B cell (primary cell): ENCODE measurements at regions not wholly inside any gene's neighbourhood (a gene's known extent, or its start where the extent isn't known, plus 50 kb on each side); places are given as distances from the start of the nearest gene placed in this dataset.

ENCODE experiments used
- ATAC-seq: fragments of 200-7000 bp; cut with Tn5 transposase; one replicate; pipeline ENCODE4 v1.10.0; 2021; ENCODE audit warnings: low read depth, mild to moderate bottlenecking, moderate number of reproducible peaks, moderate library complexity
- CTCF ChIA-PET: fragments of 350-600 bp; sonication (Branson Sonifier 250); formaldehyde crosslinking; loops from one replicate; lab custom pipeline; 2021; ENCODE audit warnings: antibody characterized with exemption, inconsistent platforms; lab: Charles Lee
- POLR2A ChIA-PET: fragments of 350-600 bp; sonication (Branson Sonifier 250); formaldehyde crosslinking; loops from one replicate; lab custom pipeline; 2021; ENCODE audit warnings: antibody characterized with exemption; lab: Charles Lee
- DNase-seq: peaks from one replicate; pipeline ENCODE4 v3.0.0; 2013
- H2AFZ ChIP-seq: 2 replicates; pipeline ENCODE4 v1.6.1; 2012; ENCODE audit warnings: mild to moderate bottlenecking, low read depth, low read length; ENCODE audit not compliant: insufficient read depth, poor library complexity, severe bottlenecking
- H3K27ac ChIP-seq, 2 donors: 1 replicate in 1 of 2; 2 replicates in 1 of 2; pipeline ENCODE4 v1.5.1; 2012 to 2013; ENCODE audit warnings: low read length in 2 of 2, mild to moderate bottlenecking in 2 of 2, moderate library complexity in 1 of 2
- H3K27me3 ChIP-seq, 4 experiments: fragments of 200-600 bp in 1 of 4; sonication (generic) in 1 of 4; replicated peaks in 1 of 4; 1 replicate in 2 of 4; 2 replicates in 2 of 4; pipeline versions ENCODE4 v1.6.1 to v1.7.0; 2013 to 2016; ENCODE audit warnings: low read length in 3 of 4, mild to moderate bottlenecking in 2 of 4, mixed read lengths in 1 of 4, moderate library complexity in 1 of 4; ENCODE audit not compliant: insufficient read depth in 4 of 4, control insufficient read depth in 3 of 4; ENCODE audit errors: control extremely low read depth in 1 of 4
- H3K36me3 ChIP-seq, 2 experiments: replicated peaks in 1 of 2; 1 replicate in 1 of 2; 2 replicates in 1 of 2; pipeline versions ENCODE4 v1.6.1 to v1.7.1; 2013; ENCODE audit warnings: low read length in 1 of 2; ENCODE audit not compliant: insufficient read depth in 2 of 2, control insufficient read depth in 1 of 2; ENCODE audit errors: control extremely low read depth in 1 of 2, extremely low read depth in 1 of 2
- H3K4me1 ChIP-seq, 2 donors: fragments of 200-600 bp in 1 of 2; sonication (generic) in 1 of 2; 1 replicate in 1 of 2; 2 replicates in 1 of 2; pipeline versions ENCODE4 v1.5.1 to v1.6.1; 2013 to 2017; ENCODE audit warnings: low read length in 2 of 2; ENCODE audit not compliant: control insufficient read depth in 2 of 2, insufficient read depth in 2 of 2
- H3K4me2 ChIP-seq: replicated peaks from 2 replicates; pipeline ENCODE3; 2012; ENCODE audit warnings: mild to moderate bottlenecking, low read depth, low read length; ENCODE audit not compliant: poor library complexity, severe bottlenecking
- H3K4me3 ChIP-seq, 5 experiments: fragments of 200-600 bp in 1 of 5; sonication (generic) in 1 of 5; 1 replicate in 3 of 5; 2 replicates in 2 of 5; pipeline versions ENCODE4 v1.5.1 to v1.7.0; 2011 to 2016; ENCODE audit warnings: low read length in 4 of 5, mild to moderate bottlenecking in 4 of 5, low read depth in 2 of 5, control low read depth in 1 of 5, moderate library complexity in 1 of 5; ENCODE audit not compliant: insufficient read depth in 1 of 5; ENCODE audit errors: control extremely low read depth in 1 of 5, extremely low read depth in 1 of 5
- H3K79me2 ChIP-seq: fragments of 200-600 bp; sonication (generic); one replicate; pipeline ENCODE4 v1.6.0; 2016; ENCODE audit warnings: low read length; ENCODE audit not compliant: control insufficient read depth, insufficient read depth
- H3K9ac ChIP-seq: fragments of 200-600 bp; sonication (generic); 2 replicates; pipeline ENCODE4 v1.6.1; 2017; ENCODE audit warnings: mild to moderate bottlenecking, low read length, moderate library complexity
- H3K9me3 ChIP-seq, 3 donors: one replicate each; pipeline versions ENCODE4 v1.6.1 to v1.7.1; 2013; ENCODE audit warnings: low read length in 2 of 3; ENCODE audit not compliant: control insufficient read depth in 2 of 3, insufficient read depth in 1 of 3; ENCODE audit errors: control extremely low read depth in 1 of 3
- H4K20me1 ChIP-seq: 2 replicates; pipeline ENCODE4 v1.6.0; 2012; ENCODE audit warnings: mild to moderate bottlenecking, low read length; ENCODE audit not compliant: insufficient read depth, control insufficient read depth, poor library complexity, severe bottlenecking
- H3K27ac Mint-ChIP-seq: one replicate; pipeline ENCODE4 v1.8.0; 2021; ENCODE audit warnings: mixed read lengths
- H3K27me3 Mint-ChIP-seq: one replicate; pipeline ENCODE4 v1.8.0; 2021; ENCODE audit warnings: mixed read lengths
- H3K4me1 Mint-ChIP-seq: one replicate; pipeline ENCODE4 v1.8.0; 2021; ENCODE audit warnings: mixed read lengths
- H3K4me3 Mint-ChIP-seq: one replicate; pipeline ENCODE4 v1.8.0; 2021; ENCODE audit warnings: mixed read lengths
- H3K9me3 Mint-ChIP-seq: one replicate; pipeline ENCODE4 v1.8.0; 2022; ENCODE audit warnings: mixed read lengths; ENCODE audit not compliant: insufficient read depth
- EZH2 ChIP-seq: IDR thresholded peaks from 2 replicates; pipeline ENCODE4 v1.6.1; 2012; ENCODE audit warnings: borderline replicate concordance, low read depth, mild to moderate bottlenecking, moderate library complexity, low read length; ENCODE audit not compliant: insufficient read depth, poor library complexity, severe bottlenecking
- WGBS: methylation state at CpG from one replicate; pipeline ENCODE4 v1.1.5; 2013; ENCODE audit warnings: missing lambda C conversion rate; ENCODE audit not compliant: insufficient coverage; 5-methylcytosine and 5-hydroxymethylcytosine counted together
- intact Hi-C: fragments of 100-400 bp; cut with micrococcal nuclease; formaldehyde crosslinking; loops from one replicate; pipeline ENCODE4 v1.10.0; 2022
- TF ChIP-seq, protein P1 (sequence below): fragments of 200-600 bp; IDR thresholded peaks from one replicate; pipeline ENCODE4 v1.8.0; 2022; ENCODE audit warnings: antibody characterized with exemption, mild to moderate bottlenecking

DNA sequence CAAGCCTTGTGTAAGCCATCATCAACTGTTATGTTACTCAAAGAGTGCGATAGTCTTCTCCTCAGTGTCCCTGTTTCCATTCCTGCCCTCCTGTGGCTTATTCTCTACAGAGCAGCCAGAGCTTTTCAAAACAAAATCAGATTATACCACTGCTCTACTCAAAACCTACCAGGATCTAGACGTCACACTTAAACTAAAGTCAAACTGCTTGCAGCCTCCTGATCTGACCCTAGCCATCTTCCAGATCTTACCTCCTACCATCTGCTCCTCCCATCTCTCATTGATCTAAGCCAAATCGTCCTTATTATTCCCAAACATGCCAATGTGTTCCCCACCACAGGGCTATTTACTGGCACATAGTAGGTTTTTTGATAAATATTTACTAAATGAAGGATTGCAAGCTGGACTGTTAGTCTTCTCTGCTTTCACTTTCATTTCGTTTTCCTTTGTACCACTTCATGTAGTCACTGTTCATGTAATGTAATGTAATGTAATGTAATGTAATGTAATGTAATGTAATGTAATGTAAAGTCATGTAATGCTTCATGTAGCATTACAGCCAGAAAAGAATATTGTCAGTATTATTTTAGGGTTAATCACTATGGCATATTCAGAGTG, 116.1 kb downstream of the GPR37 start:
- Mint-ChIP-seq H3K9me3 (no peaks in the 10 kb centered on the region), H3K27me3 (no peaks in the 10 kb centered on the region), H3K4me1 (no peaks in the 10 kb centered on the region), H3K27ac (no peak overlapping the region), H3K4me3 (no peak overlapping the region)
- no peaks in the 10 kb centered on the region for H4K20me1 ChIP-seq
- no peak overlapping the region for H3K4me2 ChIP-seq
- no peaks in the 10 kb centered on the region for H3K79me2 ChIP-seq
- H3K4me3 ChIP-seq: no peak overlapping the region
- CTCF ChIA-PET: no interaction called here
- H3K4me1 ChIP-seq: no peaks in the 10 kb centered on the region
- DNase-seq (no peak), ATAC-seq (no peak)
- H3K36me3 ChIP-seq: no peaks in the 10 kb centered on the region
- H2AFZ ChIP-seq: no peak overlapping the region
- H3K27ac ChIP-seq: no peak overlapping the region
- TF ChIP-seq, protein P1, sequence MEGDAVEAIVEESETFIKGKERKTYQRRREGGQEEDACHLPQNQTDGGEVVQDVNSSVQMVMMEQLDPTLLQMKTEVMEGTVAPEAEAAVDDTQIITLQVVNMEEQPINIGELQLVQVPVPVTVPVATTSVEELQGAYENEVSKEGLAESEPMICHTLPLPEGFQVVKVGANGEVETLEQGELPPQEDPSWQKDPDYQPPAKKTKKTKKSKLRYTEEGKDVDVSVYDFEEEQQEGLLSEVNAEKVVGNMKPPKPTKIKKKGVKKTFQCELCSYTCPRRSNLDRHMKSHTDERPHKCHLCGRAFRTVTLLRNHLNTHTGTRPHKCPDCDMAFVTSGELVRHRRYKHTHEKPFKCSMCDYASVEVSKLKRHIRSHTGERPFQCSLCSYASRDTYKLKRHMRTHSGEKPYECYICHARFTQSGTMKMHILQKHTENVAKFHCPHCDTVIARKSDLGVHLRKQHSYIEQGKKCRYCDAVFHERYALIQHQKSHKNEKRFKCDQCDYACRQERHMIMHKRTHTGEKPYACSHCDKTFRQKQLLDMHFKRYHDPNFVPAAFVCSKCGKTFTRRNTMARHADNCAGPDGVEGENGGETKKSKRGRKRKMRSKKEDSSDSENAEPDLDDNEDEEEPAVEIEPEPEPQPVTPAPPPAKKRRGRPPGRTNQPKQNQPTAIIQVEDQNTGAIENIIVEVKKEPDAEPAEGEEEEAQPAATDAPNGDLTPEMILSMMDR: no peak
- no peak for TF ChIP-seq EZH2
- intact Hi-C loops: no loop called here
- POLR2A ChIA-PET: no interaction called here
- no peaks in the 10 kb centered on the region for H3K9me3 ChIP-seq
- H3K27me3 ChIP-seq: no peaks in the 10 kb centered on the region
- 79% methylated on average over 2 of the region's 4 CpGs for WGBS
- H3K9ac ChIP-seq: no peak overlapping the region

DNA sequence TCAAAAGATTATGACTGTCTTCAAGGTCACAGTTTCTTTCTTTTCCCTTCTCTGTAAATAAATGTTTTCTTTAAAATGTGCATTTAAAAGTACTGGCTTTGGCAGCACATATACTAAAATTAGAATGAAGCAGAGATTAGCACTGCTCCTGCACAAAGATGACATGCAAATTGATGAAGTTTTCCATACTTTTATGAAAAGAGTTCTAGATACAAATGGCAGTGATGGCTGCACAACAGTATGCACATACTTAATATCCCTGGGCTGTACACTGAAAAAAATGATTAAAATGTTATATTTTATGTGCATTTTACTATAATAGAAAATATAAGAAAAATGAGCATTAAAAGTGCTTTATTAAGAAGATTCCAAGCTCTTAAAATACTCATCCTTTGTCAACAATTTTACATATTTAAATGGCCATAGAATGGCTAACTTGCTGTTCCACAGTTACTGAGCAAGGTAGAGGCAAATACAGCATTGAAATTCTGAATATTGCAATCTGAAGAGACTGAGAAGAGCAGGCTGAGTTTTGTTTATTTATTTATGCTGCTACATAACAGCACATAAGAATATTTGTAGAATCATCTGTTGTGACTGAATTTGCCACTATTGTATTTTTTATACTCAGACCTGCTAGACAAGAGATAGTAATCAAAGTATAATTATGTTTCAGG, 117.8 kb downstream of the GPR37 start:
- Histone ChIP-seq H3K79me2 (no peaks in the 10 kb centered on the region), H3K27ac (no peak overlapping the region), H3K4me3 (no peak overlapping the region), H3K9me3 (no peaks in the 10 kb centered on the region), H3K9ac (no peak overlapping the region), H4K20me1 (no peaks in the 10 kb centered on the region), H3K36me3 (no peaks in the 10 kb centered on the region), H3K4me1 (no peaks in the 10 kb centered on the region), H2AFZ (no peak overlapping the region), H3K27me3 (no peaks in the 10 kb centered on the region), H3K4me2 (no peak overlapping the region)
- ChIA-PET POLR2A (no interaction called here), CTCF (no interaction called here)
- DNase-seq (no peak), ATAC-seq (no peak)
- intact Hi-C loops: no loop called here
- Mint-ChIP-seq H3K27me3 (no peaks in the 10 kb centered on the region), H3K9me3 (no peaks in the 10 kb centered on the region), H3K4me3 (no peak overlapping the region), H3K4me1 (no peaks in the 10 kb centered on the region), H3K27ac (no peak overlapping the region)
- TF ChIP-seq, protein P1: no peak
- TF ChIP-seq EZH2: no peak
